NCI-H2029 treated with DMSO at 0.1 percent for 48 hours (cell line): ENCODE measurements at regions not wholly inside any gene's neighbourhood (a gene's known extent, or its start where the extent isn't known, plus 50 kb on each side); places are given as distances from the start of the nearest gene placed in this dataset.

Experiments
- DNase-seq: peaks from one replicate; lab custom pipeline; 2025; lab: John Stamatoyannopoulos, UW

DNA sequence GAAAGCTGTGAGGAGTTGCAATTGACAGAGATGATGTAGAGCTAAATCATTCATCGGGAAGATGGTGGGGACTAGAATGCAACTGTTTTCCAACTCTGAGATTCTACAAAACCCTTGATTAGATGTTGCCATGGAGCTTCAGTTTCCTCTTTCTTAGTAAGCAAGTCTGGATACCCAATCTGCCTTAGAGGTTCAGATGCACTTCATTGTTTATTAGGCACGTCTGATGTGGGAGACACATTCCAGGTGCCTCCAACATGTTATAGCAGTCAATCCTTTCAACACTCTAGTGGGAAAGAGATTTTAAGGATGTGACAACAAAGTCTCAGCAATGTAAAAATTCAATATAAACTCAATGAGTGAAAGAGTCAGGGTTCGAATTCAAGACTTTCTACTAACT lies 291.3 kb upstream of the PHYHIPL start:
- no peak for DNase-seq

DNA sequence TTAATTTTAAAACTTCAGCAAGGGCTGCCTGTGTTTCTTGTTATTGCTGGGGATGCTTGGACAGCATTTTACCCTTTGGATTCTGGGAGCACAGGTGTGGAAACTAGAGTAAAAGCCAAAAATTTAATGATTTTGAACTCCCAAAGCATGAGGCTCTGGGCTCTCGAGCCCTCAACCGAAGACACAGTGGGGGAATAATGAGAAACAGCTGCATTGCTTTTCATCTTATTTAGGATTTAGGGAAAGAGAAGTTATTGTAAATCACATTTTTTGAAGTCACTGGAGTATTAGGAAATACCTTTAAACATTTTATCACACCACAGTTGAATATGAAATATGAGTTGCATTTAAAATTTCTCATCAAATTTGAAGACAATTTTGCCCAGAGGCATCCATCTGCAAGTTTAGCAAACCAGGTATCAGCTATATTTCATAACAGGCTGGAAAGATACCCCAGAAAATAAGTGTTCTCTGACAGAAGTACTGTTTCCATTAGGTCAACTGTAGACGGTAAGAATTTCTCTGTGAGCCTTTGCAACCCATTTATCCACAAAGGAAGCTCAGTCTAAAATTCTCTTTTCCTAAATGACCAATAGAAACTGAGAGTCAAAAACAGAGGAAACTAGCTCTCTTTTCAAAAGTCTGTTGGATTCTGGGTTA lies 290.6 kb upstream of the PHYHIPL start:
- DNase-seq = no peak

DNA sequence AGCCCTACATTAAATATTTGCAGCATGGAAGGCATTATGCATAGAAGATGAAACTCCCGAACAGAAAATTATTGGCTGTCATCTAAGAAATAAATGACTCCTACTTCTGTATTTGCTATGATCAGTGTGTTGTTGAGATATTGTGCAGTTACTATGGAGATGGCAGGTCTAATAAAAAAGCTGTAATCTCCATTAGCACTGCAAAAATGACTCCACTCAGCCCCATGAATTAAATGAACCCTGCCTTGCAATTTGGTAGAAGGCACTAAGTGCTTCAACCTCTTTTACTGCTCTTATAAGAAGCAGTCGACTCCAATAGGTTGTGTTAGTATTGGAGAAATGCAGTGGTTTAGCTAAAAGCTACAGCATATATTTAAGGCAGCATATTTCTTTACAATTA lies 290.0 kb upstream of the PHYHIPL start:
- DNase-seq = no peak

DNA sequence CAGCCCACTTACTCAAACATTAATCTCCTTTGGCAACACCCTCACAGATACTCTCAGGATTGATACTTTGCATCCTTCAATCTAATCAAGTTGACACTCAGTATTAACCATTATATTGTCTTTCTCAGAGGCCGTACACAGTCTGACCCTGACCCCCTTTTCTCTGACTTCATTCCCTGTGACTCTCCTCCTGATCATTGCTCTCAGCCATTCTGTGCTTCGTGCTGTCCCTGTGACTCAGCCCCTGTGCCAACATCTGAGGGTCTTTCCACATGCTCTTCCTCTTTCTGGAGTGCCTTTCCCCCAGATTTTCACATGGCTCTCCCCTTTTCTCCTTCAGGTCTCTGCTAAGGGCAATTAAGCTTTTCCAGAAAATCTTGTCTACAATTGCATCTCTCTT lies 289.0 kb upstream of the PHYHIPL start:
- DNase-seq = no peak

DNA sequence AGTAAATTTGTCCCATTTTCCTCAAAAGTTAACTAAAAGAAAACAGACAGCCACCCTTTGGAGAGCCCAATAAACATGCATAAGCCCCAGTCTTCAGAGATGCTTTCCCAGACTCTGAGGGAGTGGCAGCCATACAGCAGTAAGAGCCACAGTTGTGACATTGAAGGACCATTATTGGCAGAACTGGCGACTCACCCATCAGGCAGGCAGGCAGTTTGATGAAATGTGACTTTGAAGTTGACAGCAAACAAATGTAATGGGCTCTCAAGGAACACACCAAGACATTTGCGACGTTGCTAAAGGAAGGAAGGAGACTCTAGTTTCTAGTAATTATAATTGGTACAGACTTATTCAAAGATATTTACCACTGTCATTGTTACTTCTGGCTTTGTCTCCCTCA lies 287.5 kb upstream of the PHYHIPL start:
- no peak for DNase-seq

DNA sequence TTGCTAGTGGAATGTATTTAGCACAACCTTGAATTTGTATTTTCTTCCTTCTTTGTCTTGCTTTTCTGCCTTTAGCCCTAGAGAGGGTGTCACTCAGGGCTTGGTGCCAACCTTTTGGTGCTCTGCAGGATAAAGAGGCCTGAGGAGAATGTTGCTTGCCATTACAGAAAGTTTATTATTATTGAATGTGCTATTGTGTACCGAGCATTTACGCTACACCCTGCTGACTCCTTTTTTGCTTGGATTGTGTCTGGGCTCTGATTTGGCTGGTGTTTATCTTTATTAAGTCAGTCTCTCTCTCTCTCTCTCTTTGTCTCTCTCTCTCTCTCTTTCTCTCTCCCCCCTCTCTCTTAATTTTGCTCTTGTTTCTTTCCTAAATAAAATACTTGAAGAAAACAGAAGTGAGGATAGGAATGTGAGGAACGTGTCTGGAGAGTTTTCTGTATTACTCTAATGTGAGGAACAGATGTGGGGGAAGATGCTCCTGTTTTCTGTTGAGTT lies 284.4 kb upstream of the PHYHIPL start:
- no peak for DNase-seq

DNA sequence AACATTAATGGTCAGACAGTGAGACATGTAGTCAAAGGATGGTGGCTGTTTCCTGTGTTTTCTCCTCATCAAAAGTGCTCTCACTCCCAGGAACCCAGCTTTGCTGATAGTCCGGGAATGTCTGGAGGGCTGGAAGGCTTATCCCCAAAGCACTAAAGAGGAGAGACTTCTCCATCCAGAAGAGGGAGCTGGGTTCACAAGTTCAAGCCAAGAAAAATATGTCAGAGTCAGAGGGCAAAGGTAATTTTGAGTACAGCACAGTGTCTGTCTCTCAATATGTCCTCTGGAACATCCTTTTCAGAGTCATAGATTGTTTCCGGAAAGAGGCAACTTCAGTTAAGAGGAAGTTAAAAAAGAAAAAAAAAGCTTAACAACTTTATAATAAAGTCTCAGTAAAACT lies 281.5 kb upstream of the PHYHIPL start:
- DNase-seq = no peak

DNA sequence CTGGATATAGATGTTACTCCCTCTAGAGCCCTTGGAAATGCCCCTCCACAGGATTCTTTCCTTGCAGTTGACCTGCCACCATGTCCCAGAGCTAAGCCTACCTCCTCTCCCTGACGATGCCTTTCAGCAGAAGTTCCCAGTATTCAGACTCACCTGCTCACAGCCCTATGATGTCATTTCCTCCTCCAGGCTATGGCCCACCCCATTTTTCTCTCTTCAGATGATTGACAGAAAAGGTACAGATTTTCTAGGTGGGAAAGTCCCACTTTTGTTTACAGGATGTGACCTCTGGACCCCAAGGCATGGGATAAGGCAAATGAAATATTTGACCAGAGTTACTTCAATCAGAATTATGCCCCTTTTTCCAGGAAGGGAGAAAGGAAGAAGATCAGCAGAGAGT lies 280.2 kb upstream of the PHYHIPL start:
- DNase-seq = no peak

DNA sequence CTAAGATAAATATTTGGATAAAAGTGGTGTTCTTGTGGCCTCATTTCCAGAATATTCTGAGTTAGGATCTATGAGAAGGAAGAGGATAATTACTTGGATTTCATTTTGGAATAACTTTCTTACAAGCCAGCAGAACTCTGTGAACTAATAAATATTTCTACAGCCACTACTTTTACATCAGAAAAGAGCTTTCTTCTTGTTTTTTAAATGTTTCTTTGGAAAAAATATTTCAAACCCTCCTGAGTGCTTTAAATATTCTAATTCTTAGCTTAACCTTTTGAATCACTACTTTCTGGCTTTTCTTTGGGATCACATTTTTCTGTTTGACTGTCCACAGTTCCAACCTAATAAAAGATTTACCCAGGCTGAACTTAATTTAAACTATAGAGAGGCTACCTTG lies 279.2 kb upstream of the PHYHIPL start:
- DNase-seq = no peak

DNA sequence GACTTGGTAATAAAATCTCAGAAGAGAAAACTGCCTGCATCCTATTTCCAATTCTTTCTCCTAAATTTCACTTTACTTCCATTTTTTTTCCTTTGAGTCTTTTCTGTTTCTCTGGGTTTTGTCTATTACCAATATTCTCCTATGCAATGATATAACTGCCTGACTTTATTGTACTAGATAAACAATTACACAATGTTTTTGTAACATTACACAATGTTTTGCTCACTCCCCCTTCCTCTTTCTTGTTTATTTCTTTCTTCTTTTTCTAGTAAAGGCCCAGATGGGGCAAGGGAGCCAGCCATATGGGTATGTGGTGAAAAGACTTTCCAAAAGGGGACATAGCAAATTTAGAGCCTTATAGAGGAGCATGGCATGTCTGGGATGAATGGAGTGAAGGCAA lies 278.7 kb upstream of the PHYHIPL start:
- no peak for DNase-seq

DNA sequence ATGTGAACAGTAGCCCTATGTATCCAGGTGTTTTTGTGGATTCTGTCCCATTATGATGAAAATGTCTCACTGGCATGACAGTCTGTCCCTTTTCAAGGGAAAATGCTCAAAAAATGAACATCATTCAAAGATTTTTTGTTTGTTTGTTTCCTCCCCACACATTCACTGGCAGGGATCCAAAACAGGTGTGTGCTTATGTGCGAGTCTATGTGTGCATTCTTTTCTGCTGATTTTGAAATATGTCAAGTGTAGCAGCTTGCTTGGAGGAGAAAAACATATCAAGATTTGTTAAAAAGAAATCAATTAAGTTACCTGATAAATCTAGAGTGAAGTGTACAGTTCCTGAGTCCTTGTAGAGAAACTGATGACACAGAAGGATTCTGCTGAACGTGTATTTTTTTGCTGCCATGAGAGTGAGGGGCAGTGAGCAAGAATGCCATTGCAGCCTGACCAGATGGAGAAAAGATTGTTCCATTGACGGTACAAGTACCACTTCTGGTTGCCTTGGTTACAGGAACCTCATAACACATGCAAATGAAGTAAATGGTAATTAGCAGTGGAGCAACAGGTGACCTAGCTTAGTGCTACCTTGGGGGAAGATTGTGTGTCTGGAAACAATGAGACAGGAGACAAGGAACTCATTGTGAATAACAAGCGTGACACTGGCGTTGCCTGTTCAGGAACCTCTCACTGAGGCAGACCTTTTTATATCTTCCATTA lies 277.4 kb upstream of the PHYHIPL start:
- DNase-seq = no peak

DNA sequence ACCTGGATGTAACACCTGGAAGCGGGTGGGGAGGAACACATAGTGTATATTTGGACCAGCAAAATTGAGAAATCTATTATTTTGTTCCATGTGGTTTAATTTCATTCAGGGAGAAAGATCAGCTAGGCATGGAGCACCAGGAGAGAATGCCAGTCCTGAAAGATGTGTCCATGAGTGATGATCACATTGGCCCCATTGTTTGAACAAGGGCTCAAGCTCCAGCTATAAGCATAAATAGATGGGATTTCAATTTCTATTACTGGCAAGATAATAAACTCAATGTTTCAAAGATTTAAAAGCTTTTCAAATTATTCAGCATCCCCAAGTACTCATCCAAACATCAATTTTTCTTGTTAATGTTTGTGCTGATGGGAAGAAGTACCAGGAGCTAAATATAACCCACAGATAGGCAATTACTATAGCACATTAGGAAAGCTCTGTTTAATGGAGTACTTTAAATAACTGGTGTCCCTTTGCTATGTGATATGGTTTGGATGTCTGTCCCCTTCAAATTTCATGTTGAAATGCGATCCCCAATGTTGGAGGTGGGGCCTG lies 275.3 kb upstream of the PHYHIPL start:
- DNase-seq = no peak

DNA sequence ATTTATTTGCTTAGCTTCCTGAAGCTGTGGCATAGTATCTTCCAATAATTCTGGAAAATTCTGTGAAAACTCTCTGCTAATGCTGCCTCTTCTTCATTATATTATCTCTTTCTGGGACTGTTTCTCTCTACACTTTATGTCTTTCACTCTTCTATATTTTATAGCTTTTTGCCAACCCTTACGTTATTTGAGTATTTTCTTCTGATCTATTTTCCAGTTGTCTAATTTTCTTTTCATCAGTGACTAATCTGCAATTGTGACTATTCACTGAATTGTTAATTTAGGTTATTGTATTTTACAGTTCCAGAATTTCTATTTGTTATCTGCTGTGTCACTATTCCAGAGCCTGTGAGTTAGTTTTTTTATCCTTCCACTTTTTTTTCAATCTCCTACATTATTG lies 273.4 kb upstream of the PHYHIPL start:
- no peak for DNase-seq

DNA sequence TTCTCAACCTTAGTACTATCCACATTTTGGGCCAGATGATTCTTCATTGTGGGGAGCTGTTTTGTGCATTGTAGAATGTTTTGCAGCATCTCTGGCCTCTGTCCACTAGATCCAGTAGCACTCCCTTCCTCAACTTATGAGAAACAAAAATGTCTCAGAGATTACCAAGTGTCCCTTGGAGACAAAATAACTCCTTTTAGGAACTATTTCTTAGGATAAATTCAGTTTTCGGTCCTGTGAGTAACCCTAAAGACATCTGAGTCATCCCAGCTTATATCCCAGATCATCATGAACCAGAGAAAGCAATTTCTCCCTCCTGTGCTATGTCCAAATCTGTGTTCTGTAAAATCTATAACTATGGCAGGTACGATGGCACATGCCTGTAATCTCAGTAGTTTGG lies 266.6 kb upstream of the PHYHIPL start:
- DNase-seq = no peak

DNA sequence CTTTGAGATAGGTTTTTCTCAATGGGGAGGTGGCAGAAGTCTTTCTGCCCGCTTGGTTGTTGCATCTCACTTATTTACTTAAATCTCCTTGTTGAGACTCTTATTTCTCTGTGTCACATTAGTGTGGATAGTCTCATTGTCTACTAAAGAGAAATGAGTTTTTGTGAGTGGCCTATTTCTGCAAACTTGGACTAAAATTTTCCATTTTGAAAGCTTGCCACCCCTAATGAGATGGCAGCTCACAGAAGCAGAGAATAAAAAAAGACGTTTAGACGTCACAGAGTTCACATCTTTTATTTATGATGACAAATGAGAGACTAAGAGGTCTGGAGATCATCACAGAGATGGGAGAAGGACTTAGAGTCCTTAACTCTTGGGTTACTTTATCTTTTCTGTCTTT lies 262.7 kb upstream of the PHYHIPL start:
- DNase-seq = no peak

DNA sequence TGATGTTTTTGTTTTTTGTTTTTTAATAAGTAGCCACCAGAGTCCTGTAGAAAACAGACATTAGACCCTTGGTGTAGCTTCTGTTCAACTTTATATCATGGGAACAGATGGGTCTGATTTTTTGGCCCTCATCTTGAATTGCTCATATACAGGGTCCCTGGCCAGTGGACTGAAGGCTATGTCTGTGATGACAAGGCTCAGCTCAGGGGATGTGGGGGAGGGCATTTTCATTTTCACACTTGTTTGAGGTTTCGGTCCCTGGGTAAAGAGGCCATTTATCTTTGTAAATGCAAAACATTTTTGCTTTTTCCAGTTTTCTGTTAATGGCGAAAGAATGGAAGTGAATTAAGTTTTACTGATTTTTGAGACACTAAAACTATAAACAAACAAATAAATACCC lies 257.6 kb upstream of the PHYHIPL start:
- no peak for DNase-seq

DNA sequence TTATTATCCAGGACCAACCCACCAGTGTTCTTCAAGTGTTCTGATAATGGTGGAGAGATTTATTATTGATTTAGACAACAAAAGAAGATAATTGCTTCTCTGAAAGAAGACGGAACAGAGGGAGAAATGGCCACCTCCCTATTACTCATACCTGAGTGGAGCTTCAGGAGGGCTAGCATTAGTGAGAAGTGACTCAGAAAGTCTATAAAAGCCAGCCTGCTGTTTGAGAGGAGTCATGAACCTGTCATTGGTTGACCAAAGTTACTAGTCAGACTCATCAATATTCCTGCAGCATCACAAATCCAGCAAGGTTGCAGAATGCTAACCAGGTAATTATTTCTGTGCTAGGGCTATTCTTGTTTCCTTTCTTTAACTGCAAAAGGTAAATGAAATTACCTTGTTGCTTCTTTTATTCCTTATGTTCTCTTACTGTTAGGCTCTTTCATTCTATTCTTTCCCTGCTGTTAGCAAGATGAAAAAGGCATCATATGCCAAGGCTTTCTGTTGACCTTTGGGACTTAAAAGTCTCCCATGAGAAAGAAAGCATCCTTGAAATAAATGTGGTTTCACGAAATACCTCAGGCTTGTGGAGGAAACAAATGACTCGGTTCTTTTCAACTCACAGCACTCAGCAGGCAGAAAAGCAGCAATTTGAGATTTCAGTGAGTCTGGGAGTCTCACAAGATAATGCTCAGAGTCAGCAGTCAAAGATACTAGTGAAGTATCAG lies 256.4 kb upstream of the PHYHIPL start:
- no peak for DNase-seq

DNA sequence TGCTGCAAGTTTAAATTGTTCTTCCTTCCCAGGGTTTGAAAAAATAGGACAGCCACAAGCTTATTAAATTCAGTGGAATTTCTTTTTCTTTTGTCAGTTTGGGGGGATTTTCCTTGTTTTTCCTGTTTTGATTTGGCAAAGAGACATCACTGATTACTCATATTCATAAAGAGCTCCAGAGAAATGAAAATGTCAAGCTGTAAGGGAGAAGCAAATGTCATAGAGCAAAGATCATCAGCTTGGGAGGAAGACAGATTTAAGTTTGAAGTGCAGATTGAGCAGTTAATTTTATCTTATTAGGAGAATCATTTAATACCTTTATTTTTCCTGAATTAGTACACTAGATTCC lies 255.8 kb upstream of the PHYHIPL start:
- no peak for DNase-seq

DNA sequence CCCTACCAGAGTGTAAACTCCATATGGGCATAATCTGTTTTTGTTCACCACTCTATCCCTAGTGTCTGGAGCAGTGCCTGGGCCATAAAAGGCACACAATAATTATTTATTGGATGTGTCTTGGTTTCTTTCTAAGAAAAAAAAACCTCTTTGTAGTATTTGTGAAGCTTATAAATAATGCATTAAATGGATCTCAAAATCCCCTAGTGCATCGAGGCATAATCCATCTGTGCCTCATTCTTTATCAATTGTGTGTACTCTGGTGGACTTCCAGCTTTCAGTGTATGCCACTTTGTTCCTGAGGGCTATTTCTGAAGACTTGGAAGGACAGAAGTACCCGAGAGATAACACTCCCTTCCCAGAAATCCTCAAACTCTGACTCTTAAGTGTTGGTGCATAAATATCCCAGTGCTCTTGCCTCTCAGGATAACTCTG lies 255.0 kb upstream of the PHYHIPL start:
- no peak for DNase-seq

DNA sequence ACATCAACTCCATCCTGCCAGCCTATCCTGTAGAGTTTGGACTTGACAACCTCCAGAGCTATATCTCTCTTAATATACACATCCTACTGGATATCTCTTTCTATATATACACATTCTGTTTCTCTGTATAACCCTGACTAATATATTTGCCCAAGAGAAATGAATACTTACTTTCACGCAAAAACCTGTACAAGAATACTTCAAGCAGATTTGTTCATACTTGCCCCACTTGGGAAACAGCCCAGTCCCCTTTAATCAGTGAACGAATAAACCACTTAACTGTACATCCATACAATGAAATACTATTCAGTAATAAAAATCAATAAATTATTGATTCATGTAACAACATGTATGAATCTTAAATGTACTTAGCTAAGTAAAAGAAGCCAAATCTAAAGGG lies 251.1 kb upstream of the PHYHIPL start:
- DNase-seq = no peak

DNA sequence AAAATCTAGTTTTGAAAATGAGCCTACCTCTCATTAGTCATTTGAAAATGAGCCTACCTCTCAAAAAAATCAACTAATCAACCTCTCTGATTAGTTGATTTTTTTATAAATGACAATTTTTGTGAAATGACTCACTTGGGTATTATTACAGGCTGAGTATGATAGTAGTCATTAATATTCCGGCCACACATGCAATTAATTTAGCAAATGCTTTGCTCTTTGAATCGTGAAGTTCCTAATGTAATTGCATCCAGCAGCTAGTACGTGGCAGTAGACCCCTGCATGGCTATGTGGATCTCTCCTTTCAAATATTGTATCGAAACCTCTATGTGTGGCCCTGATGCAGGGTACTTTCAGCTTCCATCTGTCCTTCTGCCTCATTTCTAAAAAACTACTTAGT lies 245.9 kb upstream of the PHYHIPL start:
- no peak for DNase-seq

DNA sequence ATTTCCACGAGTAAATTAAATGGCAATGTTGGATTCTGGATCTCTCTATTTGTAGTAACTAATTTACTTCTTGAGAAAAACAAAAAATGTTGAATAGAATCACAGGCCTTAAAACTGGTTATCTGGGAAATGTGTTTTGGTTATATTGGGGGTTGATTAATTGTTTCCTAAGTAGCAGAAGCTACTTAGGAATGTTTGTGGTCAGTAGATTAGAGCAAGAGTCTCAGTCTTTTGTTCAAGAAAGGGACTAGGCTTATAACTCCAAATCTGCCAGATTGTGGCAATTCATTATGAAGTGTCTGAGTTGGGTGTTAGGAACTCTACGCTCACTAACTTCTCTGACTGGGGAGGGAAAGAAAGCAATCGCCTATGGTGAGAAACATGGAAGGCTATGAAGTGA lies 244.3 kb upstream of the PHYHIPL start:
- no peak for DNase-seq
